ENCODE measurements at regions not wholly inside any gene's neighbourhood (a gene's known extent, or its start where the extent isn't known, plus 50 kb on each side); places are given as distances from the start of the nearest gene placed in this dataset.

DNA sequence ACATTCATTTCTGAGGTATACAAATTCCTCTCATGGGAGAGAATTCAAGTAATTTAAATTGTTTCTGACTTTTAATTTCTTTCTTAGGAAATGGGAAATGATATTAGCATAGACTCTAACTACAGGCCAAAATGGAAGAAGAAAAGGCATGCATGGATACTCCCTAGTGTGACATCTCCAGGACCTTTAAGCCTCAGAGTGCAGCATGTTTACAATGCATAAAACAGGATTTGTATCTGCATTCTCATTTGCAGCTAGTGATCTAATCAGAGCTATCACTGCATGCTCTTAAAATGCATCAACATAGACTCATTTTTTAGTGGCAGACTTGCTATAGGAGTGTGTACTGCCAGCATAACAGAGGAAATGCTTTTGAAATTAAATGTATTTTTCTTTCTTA lies 224.6 kb upstream of the GOT2 start:
- no peaks in the 10 kb centered on the region; the same call in none of the 2 replicates for H3K4me1 ChIP-seq (ENCODE audit: insufficient read depth)
- no peaks in the 10 kb centered on the region for H3K79me2 ChIP-seq (replicated peaks; ENCODE audit: insufficient read depth)
- H2AFZ ChIP-seq: no peak overlapping the region
- no peaks in the 10 kb centered on the region for H3F3A ChIP-seq (replicated peaks; ENCODE audit: low read depth)
- ATAC-seq (no peak), DNase-seq (ENCODE audit: low spot score) (no peak)
- no peaks in the 10 kb centered on the region for H3K36me3 ChIP-seq (ENCODE audit: insufficient read depth)
- no peak overlapping the region for H3K4me3 ChIP-seq
- no peaks in the 10 kb centered on the region for H4K20me1 ChIP-seq (replicated peaks; ENCODE audit: insufficient read depth)
- 0 out of 2 replicates have a peak, but pooled peaks cover under 1% of the 10 kb centered on the region for H3K9me2 ChIP-seq (ENCODE audit: insufficient read depth)
- H3K27me3 ChIP-seq (ENCODE audit: insufficient read depth): no peaks in the 10 kb centered on the region
- Mint-ChIP-seq H3K36me3 (ENCODE audit: low read depth) (no peaks in the 10 kb centered on the region), H3K4me1 (peaks cover 25% of the 10 kb centered on the region), H3K27me3 (ENCODE audit: insufficient read depth, low read depth, poor library complexity) (no peaks in the 10 kb centered on the region), H3K4me3 (no peak overlapping the region), H3K9me3 (peaks cover 3% of the 10 kb centered on the region; the same call in 2 of the 3 replicates), H3K27ac (no peak overlapping the region)
- H3K27ac ChIP-seq (ENCODE audit: low read depth): no peak overlapping the region
- TF ChIP-seq JUNB (IDR thresholded peaks at IDR 0.05; ENCODE audit: unreplicated experiment) (no peak), EZH2 (IDR thresholded peaks at IDR 0.05; ENCODE audit: low read depth, unreplicated experiment) (no peak), STAT1 (IDR thresholded peaks at IDR 0.05; ENCODE audit: unreplicated experiment) (no peak), ZNF331 (CRISPR knock-in tag; IDR thresholded peaks at IDR 0.05; ENCODE audit: low read depth) (no peak), CREB1 (CRISPR knock-in tag; IDR thresholded peaks at IDR 0.05; ENCODE audit: low read depth) (no peak), EZH2phosphoT487 (IDR thresholded peaks at IDR 0.05; ENCODE audit: unreplicated experiment) (no peak), NANOG (IDR thresholded peaks at IDR 0.05; ENCODE audit: borderline replicate concordance) (no peak), ZNF114 (CRISPR knock-in tag; IDR thresholded peaks at IDR 0.05) (no peak), POLR2AphosphoS5 (IDR thresholded peaks at IDR 0.05; ENCODE audit: low read depth) (no peak)
- TF ChIP-seq, protein P1, sequence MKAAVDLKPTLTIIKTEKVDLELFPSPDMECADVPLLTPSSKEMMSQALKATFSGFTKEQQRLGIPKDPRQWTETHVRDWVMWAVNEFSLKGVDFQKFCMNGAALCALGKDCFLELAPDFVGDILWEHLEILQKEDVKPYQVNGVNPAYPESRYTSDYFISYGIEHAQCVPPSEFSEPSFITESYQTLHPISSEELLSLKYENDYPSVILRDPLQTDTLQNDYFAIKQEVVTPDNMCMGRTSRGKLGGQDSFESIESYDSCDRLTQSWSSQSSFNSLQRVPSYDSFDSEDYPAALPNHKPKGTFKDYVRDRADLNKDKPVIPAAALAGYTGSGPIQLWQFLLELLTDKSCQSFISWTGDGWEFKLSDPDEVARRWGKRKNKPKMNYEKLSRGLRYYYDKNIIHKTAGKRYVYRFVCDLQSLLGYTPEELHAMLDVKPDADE (IDR thresholded peaks at IDR 0.05): no peak
- TF ChIP-seq, protein P2, sequence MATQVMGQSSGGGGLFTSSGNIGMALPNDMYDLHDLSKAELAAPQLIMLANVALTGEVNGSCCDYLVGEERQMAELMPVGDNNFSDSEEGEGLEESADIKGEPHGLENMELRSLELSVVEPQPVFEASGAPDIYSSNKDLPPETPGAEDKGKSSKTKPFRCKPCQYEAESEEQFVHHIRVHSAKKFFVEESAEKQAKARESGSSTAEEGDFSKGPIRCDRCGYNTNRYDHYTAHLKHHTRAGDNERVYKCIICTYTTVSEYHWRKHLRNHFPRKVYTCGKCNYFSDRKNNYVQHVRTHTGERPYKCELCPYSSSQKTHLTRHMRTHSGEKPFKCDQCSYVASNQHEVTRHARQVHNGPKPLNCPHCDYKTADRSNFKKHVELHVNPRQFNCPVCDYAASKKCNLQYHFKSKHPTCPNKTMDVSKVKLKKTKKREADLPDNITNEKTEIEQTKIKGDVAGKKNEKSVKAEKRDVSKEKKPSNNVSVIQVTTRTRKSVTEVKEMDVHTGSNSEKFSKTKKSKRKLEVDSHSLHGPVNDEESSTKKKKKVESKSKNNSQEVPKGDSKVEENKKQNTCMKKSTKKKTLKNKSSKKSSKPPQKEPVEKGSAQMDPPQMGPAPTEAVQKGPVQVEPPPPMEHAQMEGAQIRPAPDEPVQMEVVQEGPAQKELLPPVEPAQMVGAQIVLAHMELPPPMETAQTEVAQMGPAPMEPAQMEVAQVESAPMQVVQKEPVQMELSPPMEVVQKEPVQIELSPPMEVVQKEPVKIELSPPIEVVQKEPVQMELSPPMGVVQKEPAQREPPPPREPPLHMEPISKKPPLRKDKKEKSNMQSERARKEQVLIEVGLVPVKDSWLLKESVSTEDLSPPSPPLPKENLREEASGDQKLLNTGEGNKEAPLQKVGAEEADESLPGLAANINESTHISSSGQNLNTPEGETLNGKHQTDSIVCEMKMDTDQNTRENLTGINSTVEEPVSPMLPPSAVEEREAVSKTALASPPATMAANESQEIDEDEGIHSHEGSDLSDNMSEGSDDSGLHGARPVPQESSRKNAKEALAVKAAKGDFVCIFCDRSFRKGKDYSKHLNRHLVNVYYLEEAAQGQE (IDR thresholded peaks at IDR 0.05; ENCODE audit: unreplicated experiment): no peak
- TF ChIP-seq, protein P3, sequence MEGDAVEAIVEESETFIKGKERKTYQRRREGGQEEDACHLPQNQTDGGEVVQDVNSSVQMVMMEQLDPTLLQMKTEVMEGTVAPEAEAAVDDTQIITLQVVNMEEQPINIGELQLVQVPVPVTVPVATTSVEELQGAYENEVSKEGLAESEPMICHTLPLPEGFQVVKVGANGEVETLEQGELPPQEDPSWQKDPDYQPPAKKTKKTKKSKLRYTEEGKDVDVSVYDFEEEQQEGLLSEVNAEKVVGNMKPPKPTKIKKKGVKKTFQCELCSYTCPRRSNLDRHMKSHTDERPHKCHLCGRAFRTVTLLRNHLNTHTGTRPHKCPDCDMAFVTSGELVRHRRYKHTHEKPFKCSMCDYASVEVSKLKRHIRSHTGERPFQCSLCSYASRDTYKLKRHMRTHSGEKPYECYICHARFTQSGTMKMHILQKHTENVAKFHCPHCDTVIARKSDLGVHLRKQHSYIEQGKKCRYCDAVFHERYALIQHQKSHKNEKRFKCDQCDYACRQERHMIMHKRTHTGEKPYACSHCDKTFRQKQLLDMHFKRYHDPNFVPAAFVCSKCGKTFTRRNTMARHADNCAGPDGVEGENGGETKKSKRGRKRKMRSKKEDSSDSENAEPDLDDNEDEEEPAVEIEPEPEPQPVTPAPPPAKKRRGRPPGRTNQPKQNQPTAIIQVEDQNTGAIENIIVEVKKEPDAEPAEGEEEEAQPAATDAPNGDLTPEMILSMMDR (conservative IDR thresholded peaks at IDR 0.05; ENCODE audit: low read depth in 2 of 2): no peak
- TF ChIP-seq, protein P4, sequence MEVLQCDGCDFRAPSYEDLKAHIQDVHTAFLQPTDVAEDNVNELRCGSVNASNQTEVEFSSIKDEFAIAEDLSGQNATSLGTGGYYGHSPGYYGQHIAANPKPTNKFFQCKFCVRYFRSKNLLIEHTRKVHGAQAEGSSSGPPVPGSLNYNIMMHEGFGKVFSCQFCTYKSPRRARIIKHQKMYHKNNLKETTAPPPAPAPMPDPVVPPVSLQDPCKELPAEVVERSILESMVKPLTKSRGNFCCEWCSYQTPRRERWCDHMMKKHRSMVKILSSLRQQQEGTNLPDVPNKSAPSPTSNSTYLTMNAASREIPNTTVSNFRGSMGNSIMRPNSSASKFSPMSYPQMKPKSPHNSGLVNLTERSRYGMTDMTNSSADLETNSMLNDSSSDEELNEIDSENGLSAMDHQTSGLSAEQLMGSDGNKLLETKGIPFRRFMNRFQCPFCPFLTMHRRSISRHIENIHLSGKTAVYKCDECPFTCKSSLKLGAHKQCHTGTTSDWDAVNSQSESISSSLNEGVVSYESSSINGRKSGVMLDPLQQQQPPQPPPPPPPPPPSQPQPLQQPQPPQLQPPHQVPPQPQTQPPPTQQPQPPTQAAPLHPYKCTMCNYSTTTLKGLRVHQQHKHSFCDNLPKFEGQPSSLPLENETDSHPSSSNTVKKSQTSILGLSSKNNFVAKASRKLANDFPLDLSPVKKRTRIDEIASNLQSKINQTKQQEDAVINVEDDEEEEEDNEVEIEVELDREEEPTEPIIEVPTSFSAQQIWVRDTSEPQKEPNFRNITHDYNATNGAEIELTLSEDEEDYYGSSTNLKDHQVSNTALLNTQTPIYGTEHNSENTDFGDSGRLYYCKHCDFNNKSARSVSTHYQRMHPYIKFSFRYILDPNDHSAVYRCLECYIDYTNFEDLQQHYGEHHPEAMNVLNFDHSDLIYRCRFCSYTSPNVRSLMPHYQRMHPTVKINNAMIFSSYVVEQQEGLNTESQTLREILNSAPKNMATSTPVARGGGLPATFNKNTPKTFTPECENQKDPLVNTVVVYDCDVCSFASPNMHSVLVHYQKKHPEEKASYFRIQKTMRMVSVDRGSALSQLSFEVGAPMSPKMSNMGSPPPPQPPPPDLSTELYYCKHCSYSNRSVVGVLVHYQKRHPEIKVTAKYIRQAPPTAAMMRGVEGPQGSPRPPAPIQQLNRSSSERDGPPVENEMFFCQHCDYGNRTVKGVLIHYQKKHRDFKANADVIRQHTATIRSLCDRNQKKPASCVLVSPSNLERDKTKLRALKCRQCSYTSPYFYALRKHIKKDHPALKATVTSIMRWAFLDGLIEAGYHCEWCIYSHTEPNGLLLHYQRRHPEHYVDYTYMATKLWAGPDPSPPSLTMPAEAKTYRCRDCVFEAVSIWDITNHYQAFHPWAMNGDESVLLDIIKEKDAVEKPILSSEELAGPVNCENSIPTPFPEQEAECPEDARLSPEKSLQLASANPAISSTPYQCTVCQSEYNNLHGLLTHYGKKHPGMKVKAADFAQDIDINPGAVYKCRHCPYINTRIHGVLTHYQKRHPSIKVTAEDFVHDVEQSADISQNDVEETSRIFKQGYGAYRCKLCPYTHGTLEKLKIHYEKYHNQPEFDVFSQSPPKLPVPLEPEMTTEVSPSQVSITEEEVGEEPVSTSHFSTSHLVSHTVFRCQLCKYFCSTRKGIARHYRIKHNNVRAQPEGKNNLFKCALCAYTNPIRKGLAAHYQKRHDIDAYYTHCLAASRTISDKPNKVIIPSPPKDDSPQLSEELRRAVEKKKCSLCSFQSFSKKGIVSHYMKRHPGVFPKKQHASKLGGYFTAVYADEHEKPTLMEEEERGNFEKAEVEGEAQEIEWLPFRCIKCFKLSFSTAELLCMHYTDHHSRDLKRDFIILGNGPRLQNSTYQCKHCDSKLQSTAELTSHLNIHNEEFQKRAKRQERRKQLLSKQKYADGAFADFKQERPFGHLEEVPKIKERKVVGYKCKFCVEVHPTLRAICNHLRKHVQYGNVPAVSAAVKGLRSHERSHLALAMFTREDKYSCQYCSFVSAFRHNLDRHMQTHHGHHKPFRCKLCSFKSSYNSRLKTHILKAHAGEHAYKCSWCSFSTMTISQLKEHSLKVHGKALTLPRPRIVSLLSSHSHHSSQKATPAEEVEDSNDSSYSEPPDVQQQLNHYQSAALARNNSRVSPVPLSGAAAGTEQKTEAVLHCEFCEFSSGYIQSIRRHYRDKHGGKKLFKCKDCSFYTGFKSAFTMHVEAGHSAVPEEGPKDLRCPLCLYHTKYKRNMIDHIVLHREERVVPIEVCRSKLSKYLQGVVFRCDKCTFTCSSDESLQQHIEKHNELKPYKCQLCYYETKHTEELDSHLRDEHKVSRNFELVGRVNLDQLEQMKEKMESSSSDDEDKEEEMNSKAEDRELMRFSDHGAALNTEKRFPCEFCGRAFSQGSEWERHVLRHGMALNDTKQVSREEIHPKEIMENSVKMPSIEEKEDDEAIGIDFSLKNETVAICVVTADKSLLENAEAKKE (CRISPR knock-in tag; IDR thresholded peaks at IDR 0.05): no peak
- no peak overlapping the region for H3K4me2 ChIP-seq
